Omental fat pad (tissue), 3 donors: ENCODE measurements at regions not wholly inside any gene's neighbourhood (a gene's known extent, or its start where the extent isn't known, plus 50 kb on each side); places are given as distances from the start of the nearest gene placed in this dataset.
"Not testable (repeated sequence)": the region's sequence is repeated elsewhere in the genome, so short reads cannot be mapped to it uniquely, and the experiment has no call there.

Source experiments
- ATAC-seq: fragments of 150-250 bp; one replicate; pipeline ENCODE4 v1.9.1; 2016; ENCODE audit warnings: mild to moderate bottlenecking, moderate library complexity; ENCODE audit not compliant: low FRiP score
- DNase-seq: peaks from one replicate; pipeline ENCODE4 v3.0.0-alpha.2; 2019; ENCODE audit warnings: low spot score
- CTCF ChIP-seq, 3 donors: fragments of 450-650 bp; IDR thresholded peaks; one replicate each; pipeline ENCODE4 v1.5.1; 2016 to 2017; ENCODE audit warnings: antibody characterized with exemption in 3 of 3, mild to moderate bottlenecking in 3 of 3, moderate library complexity in 2 of 3

GRCh38 chr1:244325056-244325758 lies 126.5 kb downstream of the ADSS2 start:
- no peak for ATAC-seq
- no peak for TF ChIP-seq CTCF (IDR thresholded peaks at IDR 0.05)
- DNase-seq: no peak

- no peak for DNase-seq
- no peak for TF ChIP-seq CTCF (IDR thresholded peaks at IDR 0.05)
- ATAC-seq: no peak
Observed at GRCh38 chr1:244326757-244327156, 125.0 kb downstream of the ADSS2 start.

- no peak for DNase-seq
- TF ChIP-seq CTCF (IDR thresholded peaks at IDR 0.05): no peak
- ATAC-seq: no peak
Observed at GRCh38 chr1:244327533-244327932, 124.2 kb downstream of the ADSS2 start.

GRCh38 chr1:244328476-244328875 lies 123.2 kb downstream of the ADSS2 start:
- TF ChIP-seq CTCF (IDR thresholded peaks at IDR 0.05): no peak
- DNase-seq: no peak
- ATAC-seq: no peak

- no peak for TF ChIP-seq CTCF (IDR thresholded peaks at IDR 0.05)
- ATAC-seq (no peak), DNase-seq (no peak)
Observed at GRCh38 chr1:244329591-244330317, 122.0 kb downstream of the ADSS2 start.

- DNase-seq: no peak
- TF ChIP-seq CTCF (IDR thresholded peaks at IDR 0.05): no peak
- ATAC-seq: no peak
Observed at GRCh38 chr1:244330318-244330625, 121.4 kb downstream of the ADSS2 start.

- DNase-seq, ATAC-seq: not testable (repeated sequence)
Observed at GRCh38 chr1:244332761-244333160, 118.9 kb downstream of the ADSS2 start.

- ATAC-seq, DNase-seq: not testable (repeated sequence)
Observed at GRCh38 chr1:244334315-244334714, 117.4 kb downstream of the ADSS2 start.

GRCh38 chr1:244334842-244335241 lies 116.9 kb downstream of the ADSS2 start:
- ATAC-seq, DNase-seq: not testable (repeated sequence)
